Fibroblast of skin of abdomen (primary cell): ENCODE measurements at regions not wholly inside any gene's neighbourhood (a gene's known extent, or its start where the extent isn't known, plus 50 kb on each side); places are given as distances from the start of the nearest gene placed in this dataset.
A peak's percentile ranks its signal among the peaks of the same experiment; 100 is the strongest.

ENCODE experiments used
- DNase-seq: peaks from one replicate; pipeline ENCODE4 v3.0.0-alpha.2; 2013

GRCh38 chr2:81645745-81646301, 1341.3 kb upstream of the LRRTM1 start:
- DNase-seq, result no peak

GRCh38 chr2:81644189-81644588, 1339.6 kb upstream of the LRRTM1 start:
- peak; percentile 3 for DNase-seq

GRCh38 chr2:81624825-81625224, 1320.3 kb upstream of the LRRTM1 start:
- DNase-seq, result no peak

- DNase-seq, result no peak
Measured at GRCh38 chr2:81600088-81600487, 1295.5 kb upstream of the LRRTM1 start.

GRCh38 chr2:81598453-81598852, 1293.9 kb upstream of the LRRTM1 start:
- no peak for DNase-seq

- no peak for DNase-seq
Measured at GRCh38 chr2:81589406-81589805, 1284.9 kb upstream of the LRRTM1 start.

- DNase-seq, result no peak
Measured at GRCh38 chr2:81583311-81584108, 1279.0 kb upstream of the LRRTM1 start.

- no peak for DNase-seq
Measured at GRCh38 chr2:81576713-81577112, 1272.2 kb upstream of the LRRTM1 start.

- DNase-seq, result peak; percentile 25
Measured at GRCh38 chr2:81551040-81551634, 1246.6 kb upstream of the LRRTM1 start.

GRCh38 chr2:81550277-81550676, 1245.7 kb upstream of the LRRTM1 start:
- no peak for DNase-seq

GRCh38 chr2:81549646-81550045, 1245.1 kb upstream of the LRRTM1 start:
- DNase-seq, result peak; percentile 2

GRCh38 chr2:81545626-81546025, 1241.1 kb upstream of the LRRTM1 start:
- peak; percentile 1 for DNase-seq

GRCh38 chr2:81542119-81542518, 1237.6 kb upstream of the LRRTM1 start:
- DNase-seq, result no peak

GRCh38 chr2:81529944-81530343, 1225.4 kb upstream of the LRRTM1 start:
- DNase-seq, result no peak

- no peak for DNase-seq
Measured at GRCh38 chr2:81528852-81529480, 1224.4 kb upstream of the LRRTM1 start.

- no peak for DNase-seq
Measured at GRCh38 chr2:81523344-81523743, 1218.8 kb upstream of the LRRTM1 start.

- DNase-seq, result no peak
Measured at GRCh38 chr2:81513328-81513727, 1208.8 kb upstream of the LRRTM1 start.

GRCh38 chr2:81505586-81505985, 1201.0 kb upstream of the LRRTM1 start:
- DNase-seq, result no peak

GRCh38 chr2:81495556-81495955, 1191.0 kb upstream of the LRRTM1 start:
- DNase-seq, result no peak

- no peak for DNase-seq
Measured at GRCh38 chr2:81483254-81483653, 1178.7 kb upstream of the LRRTM1 start.

- no peak for DNase-seq
Measured at GRCh38 chr2:81481994-81482368, 1177.4 kb upstream of the LRRTM1 start.

GRCh38 chr2:81481242-81481993, 1176.9 kb upstream of the LRRTM1 start:
- no peak for DNase-seq

- no peak for DNase-seq
Measured at GRCh38 chr2:81467096-81467495, 1162.5 kb upstream of the LRRTM1 start.
